ENCODE measurements at regions not wholly inside any gene's neighbourhood (a gene's known extent, or its start where the extent isn't known, plus 50 kb on each side); places are given as distances from the start of the nearest gene placed in this dataset.

DNA sequence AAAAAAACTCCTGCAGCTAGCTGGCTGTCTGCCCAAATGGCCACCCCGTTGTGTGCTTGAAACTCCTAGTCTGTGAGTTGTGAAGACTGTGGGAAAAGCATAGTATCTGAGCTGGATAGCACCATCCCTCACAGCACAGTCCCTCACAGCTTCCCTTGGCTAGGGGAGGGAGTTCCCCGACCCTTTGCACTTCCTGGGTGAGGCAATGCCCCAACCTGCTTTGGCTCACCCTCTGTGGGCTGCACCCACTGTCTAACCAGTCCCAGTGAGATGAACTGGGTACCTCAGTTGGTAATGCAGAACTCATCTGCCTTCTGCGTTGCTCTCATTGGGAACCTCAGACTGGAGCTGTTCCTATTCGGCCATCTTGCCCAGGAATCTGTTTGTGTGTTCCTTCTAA is 260.6 kb upstream of the STXBP5 start:
- Mint-ChIP-seq H3K36me3 (ENCODE audit: low read depth, unreplicated experiment) (peaks cover 17% of the 10 kb centered on the region), H3K27me3 (ENCODE audit: unreplicated experiment) (peaks cover 1% of the 10 kb centered on the region), H3K27ac (ENCODE audit: unreplicated experiment) (no peak overlapping the region), H3K4me1 (ENCODE audit: unreplicated experiment) (no peaks in the 10 kb centered on the region), H3K4me3 (ENCODE audit: unreplicated experiment) (no peak overlapping the region), H3K9me3 (ENCODE audit: unreplicated experiment) (no peaks in the 10 kb centered on the region)
- DNase-seq (ENCODE audit: low spot score) = no peak
- TF ChIP-seq, protein P1, sequence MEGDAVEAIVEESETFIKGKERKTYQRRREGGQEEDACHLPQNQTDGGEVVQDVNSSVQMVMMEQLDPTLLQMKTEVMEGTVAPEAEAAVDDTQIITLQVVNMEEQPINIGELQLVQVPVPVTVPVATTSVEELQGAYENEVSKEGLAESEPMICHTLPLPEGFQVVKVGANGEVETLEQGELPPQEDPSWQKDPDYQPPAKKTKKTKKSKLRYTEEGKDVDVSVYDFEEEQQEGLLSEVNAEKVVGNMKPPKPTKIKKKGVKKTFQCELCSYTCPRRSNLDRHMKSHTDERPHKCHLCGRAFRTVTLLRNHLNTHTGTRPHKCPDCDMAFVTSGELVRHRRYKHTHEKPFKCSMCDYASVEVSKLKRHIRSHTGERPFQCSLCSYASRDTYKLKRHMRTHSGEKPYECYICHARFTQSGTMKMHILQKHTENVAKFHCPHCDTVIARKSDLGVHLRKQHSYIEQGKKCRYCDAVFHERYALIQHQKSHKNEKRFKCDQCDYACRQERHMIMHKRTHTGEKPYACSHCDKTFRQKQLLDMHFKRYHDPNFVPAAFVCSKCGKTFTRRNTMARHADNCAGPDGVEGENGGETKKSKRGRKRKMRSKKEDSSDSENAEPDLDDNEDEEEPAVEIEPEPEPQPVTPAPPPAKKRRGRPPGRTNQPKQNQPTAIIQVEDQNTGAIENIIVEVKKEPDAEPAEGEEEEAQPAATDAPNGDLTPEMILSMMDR (IDR thresholded peaks at IDR 0.05; ENCODE audit: unreplicated experiment) = no peak

DNA sequence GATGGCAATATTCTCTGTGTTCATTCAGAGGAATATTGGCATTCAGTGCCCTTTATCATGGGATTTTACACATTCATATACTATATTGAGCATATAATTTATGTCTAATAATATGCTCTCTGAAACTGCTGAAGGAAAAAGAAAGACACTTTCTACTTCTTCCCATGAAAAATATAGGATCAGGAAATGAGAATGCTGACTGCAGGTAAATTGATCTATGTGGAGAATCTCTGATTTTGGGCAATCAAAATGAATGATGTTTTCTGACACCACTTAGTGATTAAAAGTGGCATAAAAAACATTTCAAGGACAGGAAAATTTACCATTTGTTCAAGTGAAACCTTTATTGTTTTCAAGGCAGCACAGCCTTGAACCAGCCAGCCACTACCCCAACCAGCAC is 260.1 kb upstream of the STXBP5 start:
- no peak for DNase-seq (ENCODE audit: low spot score)
- H3K4me1 Mint-ChIP-seq (ENCODE audit: unreplicated experiment) = peaks cover 1% of the 10 kb centered on the region
- H3K27me3 Mint-ChIP-seq (ENCODE audit: unreplicated experiment) = peaks cover 1% of the 10 kb centered on the region
- peaks cover 17% of the 10 kb centered on the region for H3K36me3 Mint-ChIP-seq (ENCODE audit: low read depth, unreplicated experiment)
- H3K27ac Mint-ChIP-seq (ENCODE audit: unreplicated experiment) = no peak overlapping the region
- no peak overlapping the region for H3K4me3 Mint-ChIP-seq (ENCODE audit: unreplicated experiment)
- no peaks in the 10 kb centered on the region for H3K9me3 Mint-ChIP-seq (ENCODE audit: unreplicated experiment)
- TF ChIP-seq, protein P1 (IDR thresholded peaks at IDR 0.05; ENCODE audit: unreplicated experiment) = no peak

DNA sequence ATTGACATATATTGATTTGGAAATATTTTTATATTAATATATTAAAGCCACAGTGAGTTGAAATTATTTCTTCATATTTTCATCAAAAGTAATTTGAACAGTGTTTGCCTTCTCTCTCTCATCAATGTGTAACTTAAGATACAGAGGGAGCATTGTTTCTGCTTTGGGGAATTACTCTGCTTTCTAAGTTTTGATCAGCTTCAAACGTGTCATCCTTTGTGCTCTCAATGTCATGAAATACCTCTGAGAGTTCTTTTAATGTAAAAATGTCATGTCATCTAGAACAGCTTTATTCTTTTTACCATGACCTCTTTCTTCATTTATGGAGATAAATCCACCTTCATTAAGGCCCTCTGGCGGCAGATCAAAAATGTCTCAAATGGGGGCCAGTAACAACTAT is 259.4 kb upstream of the STXBP5 start:
- peaks cover 1% of the 10 kb centered on the region for H3K27me3 Mint-ChIP-seq (ENCODE audit: unreplicated experiment)
- H3K9me3 Mint-ChIP-seq (ENCODE audit: unreplicated experiment) = no peaks in the 10 kb centered on the region
- H3K27ac Mint-ChIP-seq (ENCODE audit: unreplicated experiment) = no peak overlapping the region
- TF ChIP-seq, protein P1 (IDR thresholded peaks at IDR 0.05; ENCODE audit: unreplicated experiment) = no peak
- H3K4me1 Mint-ChIP-seq (ENCODE audit: unreplicated experiment) = peaks cover 6% of the 10 kb centered on the region
- H3K4me3 Mint-ChIP-seq (ENCODE audit: unreplicated experiment) = no peak overlapping the region
- peaks cover 17% of the 10 kb centered on the region for H3K36me3 Mint-ChIP-seq (ENCODE audit: low read depth, unreplicated experiment)
- DNase-seq (ENCODE audit: low spot score) = no peak

DNA sequence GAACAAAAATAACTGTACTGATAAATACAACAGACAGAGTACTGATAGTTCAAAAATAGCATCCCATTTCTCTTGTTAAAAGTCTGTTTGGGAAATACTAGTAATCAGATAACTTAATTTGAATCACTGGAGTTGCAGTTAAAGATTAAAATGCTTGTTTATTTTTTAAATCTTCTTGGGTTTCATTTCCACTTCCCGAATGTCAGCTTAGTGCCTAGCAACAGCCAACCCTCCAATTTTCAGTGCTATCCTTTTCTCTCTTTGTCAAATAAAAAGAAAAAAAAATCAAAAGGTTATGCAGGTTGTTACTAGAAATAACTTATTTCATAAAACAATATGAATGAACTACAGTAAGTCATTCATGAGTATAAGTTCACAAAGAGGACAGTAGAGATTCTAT is 257.7 kb upstream of the STXBP5 start:
- peaks cover 18% of the 10 kb centered on the region for H3K4me1 Mint-ChIP-seq (ENCODE audit: unreplicated experiment)
- no peaks in the 10 kb centered on the region for H3K9me3 Mint-ChIP-seq (ENCODE audit: unreplicated experiment)
- H3K27me3 Mint-ChIP-seq (ENCODE audit: unreplicated experiment) = peaks cover 3% of the 10 kb centered on the region
- no peak for DNase-seq (ENCODE audit: low spot score)
- no peak overlapping the region for H3K4me3 Mint-ChIP-seq (ENCODE audit: unreplicated experiment)
- TF ChIP-seq, protein P1 (IDR thresholded peaks at IDR 0.05; ENCODE audit: unreplicated experiment) = no peak
- no peak overlapping the region for H3K27ac Mint-ChIP-seq (ENCODE audit: unreplicated experiment)
- peaks cover 17% of the 10 kb centered on the region for H3K36me3 Mint-ChIP-seq (ENCODE audit: low read depth, unreplicated experiment)

DNA sequence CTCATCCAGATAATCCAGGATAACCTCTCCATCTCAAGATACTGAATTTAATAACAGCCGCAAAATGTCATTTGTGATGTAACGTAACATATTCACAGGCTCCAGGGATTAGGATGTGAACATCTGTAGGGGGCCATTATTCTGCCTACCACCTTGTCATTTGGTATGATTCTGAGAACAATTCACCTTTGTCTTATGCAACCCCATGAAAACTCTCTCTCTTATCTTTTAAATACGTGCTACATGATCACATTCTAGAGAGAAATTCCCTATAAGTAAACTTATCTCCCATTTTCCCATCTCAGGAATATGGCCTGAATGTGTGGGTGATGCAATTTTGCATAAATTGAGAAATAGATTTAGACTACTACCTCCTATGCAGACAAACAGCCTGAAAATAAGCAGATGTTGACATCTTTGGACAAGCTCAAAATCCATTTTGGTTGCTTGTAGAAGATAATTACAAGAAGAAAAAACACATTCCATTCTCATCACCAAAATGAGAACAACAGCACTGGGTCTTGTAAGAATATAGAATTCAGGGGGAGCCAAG is 255.4 kb upstream of the STXBP5 start:
- peaks cover 3% of the 10 kb centered on the region for H3K27me3 Mint-ChIP-seq (ENCODE audit: unreplicated experiment)
- H3K4me1 Mint-ChIP-seq (ENCODE audit: unreplicated experiment) = peaks cover 18% of the 10 kb centered on the region
- no peaks in the 10 kb centered on the region for H3K9me3 Mint-ChIP-seq (ENCODE audit: unreplicated experiment)
- H3K27ac Mint-ChIP-seq (ENCODE audit: unreplicated experiment) = no peak overlapping the region
- peaks cover 5% of the 10 kb centered on the region for H3K36me3 Mint-ChIP-seq (ENCODE audit: low read depth, unreplicated experiment)
- DNase-seq (ENCODE audit: low spot score) = no peak
- TF ChIP-seq, protein P1 (IDR thresholded peaks at IDR 0.05; ENCODE audit: unreplicated experiment) = no peak
- no peak overlapping the region for H3K4me3 Mint-ChIP-seq (ENCODE audit: unreplicated experiment)
